ENCODE measurements at regions not wholly inside any gene's neighbourhood (a gene's known extent, or its start where the extent isn't known, plus 50 kb on each side); places are given as distances from the start of the nearest gene placed in this dataset.

DNA sequence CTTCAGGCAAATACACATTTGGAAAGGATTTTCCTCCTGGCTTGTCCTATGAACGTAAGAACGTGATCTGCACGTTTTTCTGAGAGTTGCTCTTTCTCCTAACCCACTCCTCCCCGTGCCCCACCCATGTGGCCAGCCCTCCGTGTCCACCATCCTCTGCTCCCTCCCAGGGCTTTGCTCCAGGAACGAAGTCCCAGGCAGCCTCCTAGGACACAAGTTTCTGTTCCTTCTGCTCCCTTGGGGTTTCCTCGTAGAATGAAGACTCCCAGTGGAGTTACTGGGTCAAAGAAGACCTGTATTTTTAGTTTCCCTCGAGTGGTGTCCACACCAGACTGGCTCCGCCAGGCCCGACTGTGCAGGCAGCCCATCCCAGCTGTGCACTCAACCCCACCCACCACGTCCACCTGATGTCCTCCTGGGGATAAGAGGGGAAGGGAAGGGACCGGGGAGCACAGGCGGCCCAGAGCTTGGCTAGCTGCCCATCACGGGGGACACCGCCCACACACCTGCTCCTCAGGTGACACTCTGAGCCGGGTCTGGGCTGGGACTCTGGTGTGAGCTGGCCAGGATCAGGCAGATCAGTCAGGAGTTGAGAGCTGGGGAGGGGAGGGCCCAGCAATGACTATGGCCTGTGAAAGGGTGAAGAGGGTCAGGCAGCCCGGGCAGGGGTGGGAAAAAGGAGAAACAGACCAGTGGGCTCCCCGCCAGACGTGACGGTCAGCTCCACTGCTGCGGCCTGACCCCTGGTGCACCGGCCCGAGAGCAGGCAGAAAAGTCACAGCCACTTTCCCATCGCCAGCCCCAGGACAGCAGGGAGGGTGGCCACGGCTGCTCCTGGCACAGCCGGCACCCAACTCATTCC is 54.3 kb upstream of the PPP2R2D start:
- DNase-seq = no peak

DNA sequence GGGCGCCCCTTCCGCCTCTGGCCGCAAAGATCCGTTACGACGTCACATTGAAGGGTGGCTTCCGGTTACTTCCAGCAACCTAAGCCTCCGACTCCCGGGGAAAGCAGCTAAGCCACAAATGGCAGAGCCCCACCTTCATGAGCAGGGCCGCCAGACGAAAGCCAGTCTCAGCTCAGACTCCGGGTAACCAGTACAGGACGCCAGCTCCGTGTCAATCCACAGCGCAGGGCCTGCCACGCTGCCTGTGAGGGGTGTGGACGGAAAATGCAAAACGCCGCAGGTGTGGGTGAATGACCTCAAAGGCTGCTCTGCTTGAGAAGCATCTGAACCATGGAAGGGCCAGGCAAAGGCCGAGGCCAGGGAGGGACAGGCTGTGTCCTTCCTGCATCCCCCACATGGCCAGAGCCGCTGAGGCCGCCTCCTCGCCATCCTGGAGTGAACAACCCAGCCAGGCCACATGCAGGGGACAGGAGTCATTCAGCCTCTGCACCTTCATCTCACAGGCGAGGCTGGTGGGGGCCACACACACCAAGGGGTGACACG is 53.5 kb upstream of the PPP2R2D start:
- no peak for DNase-seq

DNA sequence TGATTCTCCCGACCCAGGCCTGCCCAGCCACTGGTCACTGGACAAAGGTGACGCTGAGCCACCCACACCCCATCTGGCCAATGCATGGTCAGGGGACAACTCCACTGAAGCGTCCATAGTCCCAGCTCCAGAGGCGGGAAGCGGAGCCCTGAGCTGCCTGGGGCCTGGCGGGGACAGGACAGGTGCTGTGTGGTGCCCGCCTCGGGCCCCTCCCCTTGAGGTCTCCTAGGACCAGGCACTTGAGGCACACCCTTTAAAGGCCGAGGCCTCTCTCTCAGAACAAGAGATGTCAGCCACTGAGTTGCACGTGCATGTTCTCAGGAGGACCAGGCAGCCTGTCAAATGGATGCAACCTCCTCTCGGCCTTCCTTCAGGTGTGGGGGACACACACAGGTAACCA is 52.5 kb upstream of the PPP2R2D start:
- no peak for DNase-seq

DNA sequence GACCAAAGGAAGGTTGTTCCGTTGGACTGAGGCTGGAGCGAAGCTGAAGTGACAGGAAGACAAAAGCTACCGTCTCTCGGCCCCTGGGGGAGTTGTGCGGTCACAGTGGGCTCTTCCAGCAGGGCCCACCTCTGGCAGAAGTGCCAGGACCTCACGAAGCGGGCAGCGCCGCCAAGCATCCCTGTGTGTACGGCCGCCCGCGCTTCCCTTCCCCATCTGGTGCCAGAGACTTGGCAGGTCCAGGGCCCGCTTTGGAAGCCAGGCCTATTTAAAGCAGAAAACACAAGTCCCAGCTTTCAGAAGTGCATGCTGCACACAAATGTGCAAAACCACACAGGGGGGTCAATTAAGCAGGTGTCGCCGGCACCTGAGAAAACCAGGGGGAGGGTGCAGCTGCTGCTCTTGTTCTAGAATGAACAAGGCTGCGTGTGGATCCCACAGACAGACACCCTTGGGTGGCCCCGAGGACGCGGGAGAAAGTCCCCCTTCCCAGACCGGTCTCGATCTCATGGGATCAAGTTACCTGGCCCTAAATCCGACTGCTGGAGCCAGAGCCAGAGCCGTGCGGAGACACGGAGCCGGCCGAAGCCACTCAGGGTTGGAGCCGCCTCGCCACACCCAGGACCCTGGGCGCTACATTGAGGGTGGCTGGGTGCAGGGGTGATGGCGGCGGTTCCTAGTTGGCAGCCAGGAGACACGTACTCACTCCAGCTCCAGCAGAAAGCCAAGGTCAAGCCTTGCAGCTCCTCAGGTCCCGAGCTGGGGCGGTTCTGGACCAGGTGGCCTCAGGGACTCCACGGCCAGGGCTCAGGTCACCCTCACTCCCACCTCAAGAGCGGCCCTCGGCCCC is 51.8 kb upstream of the PPP2R2D start:
- no peak for DNase-seq

DNA sequence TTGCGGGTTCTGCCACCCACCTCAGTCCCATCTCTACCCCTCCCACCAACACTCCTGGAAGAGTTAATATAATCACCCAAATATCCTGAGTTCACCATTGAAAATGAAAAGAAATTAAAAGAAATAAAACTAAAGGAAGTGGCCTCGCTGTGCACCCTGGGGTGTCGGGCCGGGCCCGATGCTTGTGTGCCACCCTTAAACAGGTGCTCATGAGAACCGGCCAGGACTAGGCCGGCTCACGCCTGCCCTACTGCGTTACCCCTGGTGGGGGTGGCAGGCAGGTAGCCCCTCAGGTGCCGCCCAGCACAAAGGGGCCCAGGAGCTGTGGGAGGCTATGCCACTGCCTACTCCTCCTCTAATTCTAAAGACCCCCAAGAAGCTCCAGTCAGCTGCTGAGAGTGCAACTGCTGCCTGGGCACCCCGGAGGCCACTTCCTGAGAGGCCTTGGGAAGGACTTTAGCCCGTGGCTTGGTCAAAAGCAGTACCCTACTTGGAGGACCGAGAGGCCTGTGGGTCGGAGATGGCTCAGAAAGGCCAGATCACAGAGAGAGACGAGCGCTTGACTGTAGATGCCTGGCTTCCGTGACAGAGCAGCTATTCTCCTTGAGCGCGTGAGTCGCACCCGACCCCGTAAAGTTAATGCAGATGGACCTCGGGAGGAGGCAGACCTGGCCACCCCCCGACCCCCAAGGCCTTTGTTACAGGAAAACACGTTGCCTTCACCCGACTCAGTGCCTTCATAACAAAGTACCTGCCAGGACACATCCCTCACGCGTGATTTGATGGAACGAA is 51.0 kb upstream of the PPP2R2D start:
- DNase-seq = no peak

DNA sequence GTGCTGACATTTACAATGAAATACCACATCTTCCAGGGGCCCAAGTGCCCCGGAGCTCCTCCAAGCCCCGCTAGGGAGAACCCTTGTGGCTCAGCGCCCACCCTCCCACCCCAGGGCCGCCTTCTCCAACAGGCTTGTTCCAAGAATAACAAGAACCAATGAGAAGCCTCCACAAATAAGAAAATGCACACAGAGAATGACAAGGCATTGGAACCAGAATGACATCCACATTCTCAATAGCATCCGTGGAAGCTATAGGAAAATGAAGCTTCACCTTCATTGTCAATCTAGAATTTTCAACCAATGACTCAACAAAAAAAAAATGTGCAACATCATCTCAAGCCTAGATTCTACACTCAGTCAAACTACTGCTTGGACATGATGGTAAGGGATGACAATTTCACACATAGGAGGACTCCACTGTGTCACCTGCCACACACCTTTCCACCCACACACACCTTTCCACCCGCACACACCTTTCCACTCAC is 50.4 kb upstream of the PPP2R2D start:
- no peak for DNase-seq
